ENCODE measurements at regions not wholly inside any gene's neighbourhood (a gene's known extent, or its start where the extent isn't known, plus 50 kb on each side); places are given as distances from the start of the nearest gene placed in this dataset.

DNA sequence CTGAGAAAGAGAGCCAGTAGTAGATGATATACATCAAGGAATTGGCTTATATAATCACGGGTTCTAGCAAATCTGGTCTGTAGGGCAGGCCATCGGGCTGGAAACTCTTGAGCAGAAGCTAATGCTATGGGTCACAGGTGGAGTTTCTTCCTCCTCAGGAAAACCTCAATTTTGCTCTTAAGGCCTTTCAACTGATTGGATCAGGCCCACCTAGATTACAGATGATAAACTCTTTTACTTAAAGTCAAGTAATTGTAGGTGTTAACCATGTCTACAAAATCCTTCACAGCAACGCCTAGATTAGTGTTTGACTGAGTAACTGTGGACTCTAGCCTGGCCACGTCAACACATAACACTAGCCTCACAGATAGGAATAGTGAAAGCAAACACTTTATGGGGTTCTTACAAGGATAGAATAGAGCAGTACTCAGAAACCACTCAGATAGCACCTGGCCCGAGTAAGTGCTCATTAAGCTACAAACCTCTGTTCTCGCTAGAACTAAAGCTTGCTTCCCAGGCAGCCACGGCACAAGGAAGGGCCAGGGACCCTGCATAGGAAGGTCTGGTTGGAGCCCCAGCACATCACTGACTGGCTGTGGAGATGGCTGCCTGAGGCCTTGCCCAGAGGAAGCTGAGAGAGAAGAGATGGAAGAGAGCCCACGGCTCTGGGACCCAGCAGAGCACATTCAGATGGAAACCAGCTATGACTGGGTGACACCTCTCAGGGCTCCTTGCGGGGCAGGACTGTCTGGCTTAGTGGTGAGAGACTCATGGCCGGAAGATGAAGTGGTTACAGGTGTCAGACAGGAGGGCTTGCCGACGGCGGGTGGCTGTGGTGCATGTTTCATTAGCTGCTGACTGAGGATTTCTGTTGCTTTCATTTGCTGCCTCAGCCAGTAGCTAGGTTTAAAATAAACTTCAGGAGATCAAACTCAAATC, 202.5 kb upstream of the TLE3 start:
- no peak overlapping the region for H2BK5ac ChIP-seq (ENCODE audit: low read depth, low read length, poor library complexity, severe bottlenecking)
- H4K91ac ChIP-seq (ENCODE audit: insufficient read depth, low read depth, low read length): no peak overlapping the region
- no peak overlapping the region for H2BK15ac ChIP-seq (ENCODE audit: low read depth, low read length)
- WGBS, 2 experiments (ENCODE audit: extremely low coverage in 2 of 2, insufficient read length in 1 of 2): 77% methylated on average over 5 of the region's 13 CpGs; no CpG with 5 or more reads in 1 of the 2 experiments
- no peak overlapping the region for H3K27ac ChIP-seq (ENCODE audit: insufficient read depth, low read length)
- no peak overlapping the region for H3K9ac ChIP-seq (ENCODE audit: low read depth, low read length)
- H3K27me3 ChIP-seq (ENCODE audit: control insufficient read depth, insufficient read depth, low read length): peaks cover 27% of the 10 kb centered on the region
- dilution Hi-C loops (cut with HindIII; ENCODE audit: low sequenced_read_pairs, unreplicated experiment) (no loop called here), intact Hi-C loops (cut with micrococcal nuclease) (no loop called here), in situ Hi-C loops (cut with MboI; ENCODE audit: low sequenced_read_pairs) (no loop called here)
- H3K18ac ChIP-seq (ENCODE audit: low read depth, low read length): no peak overlapping the region
- H2AK5ac ChIP-seq (ENCODE audit: low read depth, low read length): no peak overlapping the region
- H3K4me3 ChIP-seq (ENCODE audit: insufficient read depth, low read depth, low read length): no peak overlapping the region
- H3K56ac ChIP-seq (ENCODE audit: extremely low read depth, insufficient read depth, low read length): no peak overlapping the region
- TF ChIP-seq CEBPB (IDR thresholded peaks at IDR 0.05; ENCODE audit: low read depth, low read length): no peak
- TF ChIP-seq MAFK (IDR thresholded peaks at IDR 0.05; ENCODE audit: low read depth, low read length): no peak
- no peak for TF ChIP-seq POLR2A (IDR thresholded peaks at IDR 0.05; ENCODE audit: low read depth, low read length)
- no peak for TF ChIP-seq RFX5 (IDR thresholded peaks at IDR 0.05; ENCODE audit: low read depth, low read length)
- no peak for TF ChIP-seq RAD21 (IDR thresholded peaks at IDR 0.05; ENCODE audit: low read length)
- TF ChIP-seq NFE2L2 (IDR thresholded peaks at IDR 0.05; ENCODE audit: low read depth, low read length): no peak
- TF ChIP-seq CHD1 (IDR thresholded peaks at IDR 0.05; ENCODE audit: low read depth, low read length): no peak
- TF ChIP-seq RCOR1 (IDR thresholded peaks at IDR 0.05; ENCODE audit: insufficient replicate concordance, low read length): no peak
- no peak for TF ChIP-seq SMC3 (IDR thresholded peaks at IDR 0.05; ENCODE audit: low read depth, low read length)
- no peak overlapping the region for H4K5ac ChIP-seq (ENCODE audit: low read depth, low read length)
- no peaks in the 10 kb centered on the region for H3K36me3 ChIP-seq (ENCODE audit: control insufficient read depth, insufficient read depth, low read length)
- ATAC-seq (ENCODE audit: low read depth) (no peak), DNase-seq (no peak)
- H4K8ac ChIP-seq (ENCODE audit: low read depth in 2 of 2, low read length in 2 of 2): no peak overlapping the region
- POLR2A ChIA-PET (ENCODE audit: unreplicated experiment): no interaction called here
- H3K9me3 ChIP-seq (ENCODE audit: control insufficient read depth, insufficient read depth, low read length): peaks cover 2% of the 10 kb centered on the region; the same call in 1 of the 2 replicates
- no peaks in the 10 kb centered on the region for H4K20me1 ChIP-seq (ENCODE audit: insufficient read depth, low read length)
- no peaks in the 10 kb centered on the region for H3K79me1 ChIP-seq (ENCODE audit: low read depth in 1 of 2, low read length in 2 of 2)
- H3K14ac ChIP-seq (replicated peaks; ENCODE audit: low read depth, low read length): no peak overlapping the region
- H2BK120ac ChIP-seq (ENCODE audit: low read depth, low read length): no peak overlapping the region
- no peak overlapping the region for H3K4me2 ChIP-seq (ENCODE audit: low read depth, low read length)
- BruUV-seq (replicated peaks): no TSS peak
- H2BK20ac ChIP-seq (ENCODE audit: low read depth, low read length): no peak overlapping the region
- H3K4me1 ChIP-seq (ENCODE audit: control insufficient read depth, insufficient read depth, low read length): no peaks in the 10 kb centered on the region
- no peak overlapping the region for H2AK9ac ChIP-seq (replicated peaks; ENCODE audit: low read depth, low read length, poor library complexity)
- H3K4ac ChIP-seq (ENCODE audit: low read depth, low read length): no peak overlapping the region
- no peaks in the 10 kb centered on the region for H3K9me1 ChIP-seq (ENCODE audit: insufficient read depth, low read length)
- no peak overlapping the region for H3K23ac ChIP-seq (ENCODE audit: low read depth, low read length)
- H2AFZ ChIP-seq (replicated peaks; ENCODE audit: low read length, poor library complexity): no peak overlapping the region
- CTCF ChIA-PET: no interaction called here
